Psoas muscle (tissue), 7 donors: ENCODE measurements at regions not wholly inside any gene's neighbourhood (a gene's known extent, or its start where the extent isn't known, plus 50 kb on each side); places are given as distances from the start of the nearest gene placed in this dataset.

Experiments used
- ATAC-seq, 4 donors: fragments of 200-7000 bp; cut with Tn5 transposase; one replicate each; pipeline ENCODE4 v1.9.1; 2020; ENCODE audit warnings: moderate library complexity in 3 of 4, mild to moderate bottlenecking in 2 of 4
- DNase-seq, 2 donors: peaks; one replicate each; pipeline ENCODE4 v3.0.0-alpha.2; 2020
- H3K27ac ChIP-seq: fragments of 200-600 bp; one replicate; pipeline ENCODE4 v1.8.0; 2022
- H3K27me3 ChIP-seq, 3 donors: fragments of 200-600 bp in 1 of 3; one replicate each; pipeline versions ENCODE4 v1.6.1 to v1.8.0; 2013 to 2022; ENCODE audit warnings: low read length in 2 of 3, mild to moderate bottlenecking in 2 of 3, moderate library complexity in 1 of 3; ENCODE audit not compliant: insufficient read depth in 3 of 3
- H3K36me3 ChIP-seq, 2 donors: fragments of 200-600 bp in 1 of 2; one replicate each; pipeline versions ENCODE4 v1.6.1 to v1.8.0; 2013 to 2022; ENCODE audit warnings: low read depth in 1 of 2, mild to moderate bottlenecking in 1 of 2, moderate library complexity in 1 of 2; ENCODE audit not compliant: insufficient read depth in 1 of 2
- H3K4me1 ChIP-seq: fragments of 200-600 bp; one replicate; pipeline ENCODE4 v1.8.0; 2022
- H3K4me3 ChIP-seq: fragments of 200-600 bp; one replicate; pipeline ENCODE4 v1.8.0; 2022; ENCODE audit warnings: mild to moderate bottlenecking
- H3K9me3 ChIP-seq: fragments of 200-600 bp; one replicate; pipeline ENCODE4 v1.8.0; 2022
- WGBS, 3 donors: extraction: QIAGEN DNeasy Blood & Tissue Kit; methylation state at CpG; one replicate each; pipeline versions ENCODE4 v1.1.6 to v1.1.7; 2013; 5-methylcytosine and 5-hydroxymethylcytosine counted together
- intact Hi-C, 2 donors: fragments of 100-400 bp; cut with DNase I; formaldehyde crosslinking; loops; one replicate each; pipeline versions ENCODE4 v1.11.0 to v1.14.2; 2022
- TF ChIP-seq, protein P1 (sequence below): fragments of 200-600 bp; IDR thresholded peaks from one replicate; pipeline ENCODE4 v1.8.0; 2022; ENCODE audit warnings: antibody characterized with exemption
- donor health status: healthy with polysubstance abuse.
- donor health status: DM: no; HTN: no; CAD: no; lungs with moderate emphysema.
- donor health status: Bipolar disorder and iron deficiency.
- donor health status: healthy.
- donor health status: DM: yes; HTN: yes; CAD: no.
- donor health status: DM: no; HTN: no; CAD: no.
- donor health status: DM: yes; HTN: yes; CAD: no.

DNA sequence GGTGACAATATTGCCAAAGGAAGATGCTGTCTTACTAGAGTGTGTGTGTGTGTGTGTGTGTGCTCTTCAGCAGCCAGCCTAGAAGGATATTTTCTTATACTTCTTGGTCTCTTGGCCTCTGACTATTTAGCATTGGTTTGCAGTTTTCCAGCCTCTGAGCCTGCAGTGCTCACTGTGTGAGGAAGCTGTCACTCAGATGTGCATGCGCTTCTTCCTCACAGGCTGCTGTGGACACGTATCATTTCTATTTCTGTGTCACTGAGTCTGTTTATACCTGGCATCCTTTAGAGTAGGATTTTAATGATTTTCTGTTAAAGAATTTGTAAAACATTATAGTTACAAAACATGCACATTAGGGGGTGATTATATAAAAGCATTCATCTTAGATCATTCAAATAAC lies 83.3 kb downstream of the ALDH8A1 start:
- TF ChIP-seq, protein P1, sequence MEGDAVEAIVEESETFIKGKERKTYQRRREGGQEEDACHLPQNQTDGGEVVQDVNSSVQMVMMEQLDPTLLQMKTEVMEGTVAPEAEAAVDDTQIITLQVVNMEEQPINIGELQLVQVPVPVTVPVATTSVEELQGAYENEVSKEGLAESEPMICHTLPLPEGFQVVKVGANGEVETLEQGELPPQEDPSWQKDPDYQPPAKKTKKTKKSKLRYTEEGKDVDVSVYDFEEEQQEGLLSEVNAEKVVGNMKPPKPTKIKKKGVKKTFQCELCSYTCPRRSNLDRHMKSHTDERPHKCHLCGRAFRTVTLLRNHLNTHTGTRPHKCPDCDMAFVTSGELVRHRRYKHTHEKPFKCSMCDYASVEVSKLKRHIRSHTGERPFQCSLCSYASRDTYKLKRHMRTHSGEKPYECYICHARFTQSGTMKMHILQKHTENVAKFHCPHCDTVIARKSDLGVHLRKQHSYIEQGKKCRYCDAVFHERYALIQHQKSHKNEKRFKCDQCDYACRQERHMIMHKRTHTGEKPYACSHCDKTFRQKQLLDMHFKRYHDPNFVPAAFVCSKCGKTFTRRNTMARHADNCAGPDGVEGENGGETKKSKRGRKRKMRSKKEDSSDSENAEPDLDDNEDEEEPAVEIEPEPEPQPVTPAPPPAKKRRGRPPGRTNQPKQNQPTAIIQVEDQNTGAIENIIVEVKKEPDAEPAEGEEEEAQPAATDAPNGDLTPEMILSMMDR = no peak
- Histone ChIP-seq H3K4me1 (no peaks in the 10 kb centered on the region), H3K27me3 (no peaks in the 10 kb centered on the region), H3K9me3 (no peaks in the 10 kb centered on the region), H3K4me3 (no peak overlapping the region), H3K27ac (no peak overlapping the region), H3K36me3 (no peaks in the 10 kb centered on the region)
- 64 to 73% (median 68%) methylated on average over 2 of the region's 2 CpGs for WGBS, 3 donors
- ATAC-seq (no peak), DNase-seq (no peak)
- intact Hi-C loops = no loop called here

DNA sequence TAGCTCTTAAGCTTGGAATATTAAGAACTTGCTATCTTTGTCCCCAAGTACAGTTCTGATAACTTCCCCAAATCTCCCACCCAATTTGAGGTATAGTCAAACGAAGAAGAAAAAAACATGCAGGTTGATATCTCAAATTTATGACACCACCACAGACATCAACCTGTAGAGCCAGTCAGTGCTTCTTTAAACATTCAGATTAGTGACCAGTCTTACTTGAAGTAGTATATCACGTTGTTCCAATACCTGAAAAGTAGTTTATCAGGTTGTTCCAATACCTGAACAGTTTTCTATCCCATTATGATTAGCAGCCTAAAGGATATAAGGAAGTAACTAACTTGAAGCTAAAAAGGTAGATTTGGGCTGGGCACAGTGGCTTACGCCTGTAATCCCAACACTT lies 85.3 kb downstream of the ALDH8A1 start:
- no peaks in the 10 kb centered on the region for H3K4me1 ChIP-seq
- intact Hi-C loops = no loop called here
- 80 to 84% (median 82%) methylated on average over 3 of the region's 3 CpGs for WGBS, 3 donors
- no peaks in the 10 kb centered on the region for H3K9me3 ChIP-seq
- no peak overlapping the region for H3K27ac ChIP-seq
- TF ChIP-seq, protein P1 = no peak
- H3K27me3 ChIP-seq = no peaks in the 10 kb centered on the region
- no peak overlapping the region for H3K4me3 ChIP-seq
- ATAC-seq = no peak
- no peak for DNase-seq
- no peaks in the 10 kb centered on the region for H3K36me3 ChIP-seq

DNA sequence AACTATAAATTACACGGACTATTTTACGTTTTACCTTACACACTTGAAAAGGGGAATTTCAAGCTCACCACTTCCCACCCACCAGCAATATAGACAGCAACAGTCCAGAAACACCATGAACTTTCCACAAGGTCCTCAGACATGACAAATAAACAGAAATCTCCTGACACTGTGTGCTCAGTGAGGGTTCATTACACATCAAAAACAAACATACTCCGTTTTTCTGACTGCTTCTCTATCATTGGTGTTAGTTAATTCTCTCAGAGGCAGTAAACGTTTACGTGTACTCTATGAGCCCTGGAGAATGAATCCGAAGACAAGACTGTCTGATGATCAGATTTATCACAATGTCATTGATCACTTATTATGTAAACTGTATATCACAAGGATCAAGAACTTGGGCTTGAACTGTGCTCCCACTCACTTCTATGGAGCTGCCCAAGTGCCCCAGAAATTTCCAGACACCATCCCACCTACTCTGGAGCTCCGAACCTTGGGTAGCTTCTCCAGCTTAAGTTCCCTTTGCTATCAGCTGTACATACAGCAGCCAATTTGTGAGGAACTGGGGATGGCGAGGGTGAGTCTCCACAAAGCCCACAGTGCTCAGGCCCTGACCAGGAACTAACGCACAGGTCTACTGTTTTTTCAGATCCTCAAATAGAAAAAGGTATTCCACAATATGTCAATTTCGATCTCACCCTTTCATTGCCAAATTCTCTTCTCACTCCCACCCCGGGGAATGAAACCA lies 86.0 kb downstream of the ALDH8A1 start:
- Histone ChIP-seq H3K4me3 (no peak overlapping the region), H3K36me3 (no peaks in the 10 kb centered on the region), H3K9me3 (no peaks in the 10 kb centered on the region), H3K27me3 (no peaks in the 10 kb centered on the region), H3K27ac (no peak overlapping the region), H3K4me1 (no peaks in the 10 kb centered on the region)
- DNase-seq (no peak), ATAC-seq (no peak)
- TF ChIP-seq, protein P1 = no peak
- intact Hi-C loops = no loop called here
- 82 to 86% (median 85%) methylated on average over 11 of the region's 11 CpGs for WGBS, 3 donors

DNA sequence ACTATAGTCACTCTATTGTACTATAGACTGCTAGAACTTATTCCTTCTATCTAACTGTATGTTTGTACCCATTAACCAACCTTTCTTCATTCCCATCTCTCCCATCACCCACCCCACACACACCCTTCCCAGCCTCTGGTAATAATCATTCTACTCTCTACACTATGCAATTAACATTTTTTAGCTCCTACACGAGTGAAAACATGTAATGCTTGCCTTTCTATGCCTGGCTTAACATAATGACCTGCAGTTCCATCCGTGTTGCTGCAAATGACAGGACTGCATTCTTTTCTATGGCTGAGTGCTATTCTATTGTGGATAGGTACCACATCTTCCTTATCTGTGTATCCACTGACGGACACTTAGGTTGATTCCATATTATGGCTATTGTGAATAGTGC lies 95.5 kb downstream of the ALDH8A1 start:
- Histone ChIP-seq H3K36me3 (no peaks in the 10 kb centered on the region), H3K27me3 (no peaks in the 10 kb centered on the region), H3K4me3 (no peak overlapping the region), H3K9me3 (no peaks in the 10 kb centered on the region), H3K4me1 (peaks cover 15% of the 10 kb centered on the region), H3K27ac (no peak overlapping the region)
- no peak for DNase-seq
- TF ChIP-seq, protein P1 = no peak
- WGBS, 3 donors = 68 to 78% (median 74%) methylated on average over 3 of the region's 3 CpGs
- intact Hi-C loops = no loop called here
- no peak for ATAC-seq
